DMS 273 treated with DMSO at 0.1 percent for 48 hours (cell line): ENCODE measurements at regions not wholly inside any gene's neighbourhood (a gene's known extent, or its start where the extent isn't known, plus 50 kb on each side); places are given as distances from the start of the nearest gene placed in this dataset.

ENCODE experiments used
- DNase-seq: peaks from one replicate; lab custom pipeline; 2025; lab: John Stamatoyannopoulos, UW

- DNase-seq, result no peak
Measured at GRCh38 chr5:35316611-35317274, 86.5 kb upstream of the PRLR start.

DNA sequence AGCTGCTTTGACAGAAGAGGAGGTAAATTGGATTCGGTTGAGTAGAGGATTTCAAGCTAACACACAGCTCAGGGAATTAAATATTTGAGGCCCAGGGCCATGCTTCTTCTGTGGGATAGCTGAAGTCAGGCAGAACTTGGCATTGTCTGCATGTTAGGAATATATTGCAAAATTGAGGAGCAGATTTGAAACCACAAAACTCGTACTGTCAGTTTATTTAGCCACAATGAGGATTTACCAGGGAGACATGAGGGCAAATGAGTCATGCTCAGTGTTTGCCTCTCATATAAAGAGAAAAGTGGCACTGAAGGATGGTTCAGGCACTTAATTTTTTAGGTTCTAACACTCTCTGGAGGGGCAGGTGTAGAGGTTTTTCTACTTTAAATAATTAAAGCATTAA lies 83.0 kb upstream of the PRLR start:
- no peak for DNase-seq

GRCh38 chr5:35312267-35312666 lies 82.0 kb upstream of the PRLR start:
- DNase-seq, result no peak

DNA sequence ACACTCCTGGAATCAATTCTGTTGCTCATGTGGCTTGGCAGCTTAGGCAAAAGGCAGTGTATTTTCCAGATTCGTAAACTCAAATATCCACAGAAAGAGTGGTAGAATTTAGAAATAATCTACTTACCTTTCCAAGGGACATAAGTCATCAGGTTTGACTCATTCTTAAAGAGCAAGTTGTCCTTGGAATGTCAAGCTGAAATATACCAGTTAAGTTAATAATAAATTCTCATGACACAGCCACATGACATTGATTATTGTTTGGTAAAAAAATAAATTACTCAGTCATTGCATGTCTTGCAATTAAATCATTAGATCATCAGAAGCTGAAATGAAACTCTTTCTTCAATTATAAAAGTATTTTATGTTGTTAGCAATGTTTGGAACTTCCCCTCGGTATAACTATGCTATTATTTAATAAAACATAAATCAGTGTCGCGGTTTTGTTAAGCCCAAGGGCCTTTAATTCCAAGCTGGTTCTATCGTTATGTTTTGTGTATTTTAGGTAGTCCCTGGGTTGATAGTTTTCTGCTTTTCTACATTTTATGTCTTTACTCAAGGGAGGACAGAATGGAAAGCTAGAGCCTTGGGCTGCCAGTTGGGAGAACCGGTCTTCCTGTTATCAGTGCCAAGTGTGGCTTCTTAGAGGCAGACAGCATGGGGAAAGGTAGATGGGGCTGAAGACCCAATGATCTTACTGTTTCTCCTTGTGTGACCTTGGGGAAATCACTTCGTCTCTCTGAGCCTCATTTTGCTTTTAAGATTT lies 79.3 kb upstream of the PRLR start:
- no peak for DNase-seq

- DNase-seq, result no peak
Measured at GRCh38 chr5:35308421-35308820, 78.1 kb upstream of the PRLR start.

DNA sequence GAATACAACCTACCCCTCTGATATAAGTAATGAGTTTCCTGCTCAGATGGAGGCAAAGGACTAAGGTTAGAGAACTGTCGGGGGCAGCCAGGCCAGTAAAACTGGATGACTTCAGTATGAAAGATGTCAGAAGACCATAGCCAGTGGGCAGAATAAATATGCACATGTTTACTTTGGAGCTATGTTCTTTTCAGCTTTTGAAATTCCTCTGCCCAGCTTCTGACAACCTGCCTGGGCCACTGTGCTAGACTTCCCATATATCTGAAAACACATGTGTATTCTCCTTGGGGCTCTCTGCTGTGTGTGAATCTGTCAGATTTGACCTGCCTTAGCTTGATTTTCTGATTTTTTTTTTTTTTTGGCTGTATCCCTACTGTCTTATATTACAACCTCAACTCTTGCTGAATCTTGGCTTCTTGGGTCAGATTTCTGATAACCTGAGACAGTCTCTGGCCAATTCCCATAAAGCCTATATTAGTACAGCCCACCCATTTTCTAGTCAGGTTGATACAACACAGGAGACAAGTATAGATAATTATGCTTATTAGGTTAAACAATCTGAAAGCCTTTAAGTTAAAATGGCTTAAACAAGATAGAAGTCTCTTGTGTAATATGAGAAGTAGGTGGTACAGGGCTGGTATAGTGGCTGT lies 76.6 kb upstream of the PRLR start:
- no peak for DNase-seq

GRCh38 chr5:35305336-35306020 lies 75.2 kb upstream of the PRLR start:
- no peak for DNase-seq

DNA sequence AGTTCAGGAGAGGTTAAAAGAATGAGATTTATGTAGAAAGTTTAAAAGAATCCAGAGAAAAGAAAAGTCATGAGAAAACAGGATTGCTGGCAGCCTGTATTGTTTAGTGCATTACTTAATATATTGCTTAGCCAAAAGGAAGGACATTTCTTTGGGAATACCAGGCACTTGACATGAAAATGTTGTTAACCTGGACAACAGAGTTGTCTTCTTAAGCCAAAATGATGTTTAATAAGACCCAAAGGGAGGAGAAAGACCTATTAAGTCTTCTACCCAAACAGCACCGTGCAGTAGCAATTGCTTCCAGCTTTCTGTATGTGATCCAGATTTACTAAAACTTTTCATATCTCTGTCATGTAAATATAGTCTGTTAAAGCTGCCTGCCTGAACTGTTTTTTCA lies 74.0 kb upstream of the PRLR start:
- no peak for DNase-seq

DNA sequence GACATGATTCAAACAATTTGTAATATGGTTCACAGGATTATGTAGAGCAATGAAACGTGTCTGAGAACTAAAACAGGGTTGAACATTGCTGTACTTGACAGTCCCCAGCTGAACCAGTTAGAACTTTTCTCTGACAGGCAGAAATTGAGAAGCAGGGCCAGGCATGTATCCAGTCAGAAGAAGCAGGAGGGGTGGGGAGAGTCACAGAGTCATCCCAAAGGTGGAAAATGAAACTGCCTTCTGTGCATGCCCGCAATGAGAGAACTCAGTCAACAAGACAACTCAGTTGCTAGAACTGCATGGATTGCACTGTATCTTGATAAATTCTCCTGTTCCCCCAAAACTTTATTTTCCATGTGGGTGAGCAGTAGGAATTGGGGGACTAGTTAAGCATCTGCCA lies 72.9 kb upstream of the PRLR start:
- no peak for DNase-seq

- no peak for DNase-seq
Measured at GRCh38 chr5:35302544-35302943, 72.3 kb upstream of the PRLR start.

GRCh38 chr5:35297755-35298154 lies 67.5 kb upstream of the PRLR start:
- no peak for DNase-seq

- no peak for DNase-seq
Measured at GRCh38 chr5:35294976-35295375, 64.7 kb upstream of the PRLR start.

- no peak for DNase-seq
Measured at GRCh38 chr5:35294017-35294416, 63.7 kb upstream of the PRLR start.

DNA sequence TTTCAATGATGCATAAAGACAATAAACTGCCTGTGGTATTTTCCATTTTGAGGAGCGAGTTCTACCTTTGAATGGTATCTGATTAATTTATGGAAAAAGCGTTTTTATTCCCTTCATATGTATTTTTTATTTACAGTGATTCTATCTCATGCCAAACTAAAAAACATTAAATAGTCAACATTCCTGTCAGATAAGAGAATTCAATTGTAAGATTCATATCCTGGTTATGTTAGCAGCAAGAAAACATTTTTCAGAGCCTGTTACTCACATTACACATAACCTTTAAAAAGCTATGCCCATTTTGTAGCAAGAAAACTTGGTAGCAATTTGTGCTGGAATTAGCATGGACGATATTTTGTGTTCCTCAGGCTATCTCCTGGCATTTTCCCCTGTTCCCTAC lies 55.1 kb upstream of the PRLR start:
- DNase-seq, result no peak

DNA sequence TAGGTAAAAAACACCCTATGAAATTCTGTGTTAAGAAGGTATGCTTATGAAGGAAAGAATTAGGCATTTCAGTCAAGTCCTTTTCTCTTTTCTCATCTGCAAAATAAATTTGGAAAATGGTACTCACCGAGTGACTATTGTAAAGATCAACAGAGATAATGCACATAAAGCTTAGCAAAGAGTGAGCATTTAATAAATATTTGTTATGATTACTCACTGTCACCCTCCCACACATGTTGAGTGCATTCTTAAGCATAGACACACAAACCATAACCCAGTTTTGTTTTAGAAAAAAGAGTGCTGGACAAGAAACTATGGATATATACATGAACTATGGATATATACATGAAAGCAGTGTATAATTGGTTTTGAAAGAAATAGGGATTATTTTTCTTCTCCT lies 54.7 kb upstream of the PRLR start:
- DNase-seq, result no peak

DNA sequence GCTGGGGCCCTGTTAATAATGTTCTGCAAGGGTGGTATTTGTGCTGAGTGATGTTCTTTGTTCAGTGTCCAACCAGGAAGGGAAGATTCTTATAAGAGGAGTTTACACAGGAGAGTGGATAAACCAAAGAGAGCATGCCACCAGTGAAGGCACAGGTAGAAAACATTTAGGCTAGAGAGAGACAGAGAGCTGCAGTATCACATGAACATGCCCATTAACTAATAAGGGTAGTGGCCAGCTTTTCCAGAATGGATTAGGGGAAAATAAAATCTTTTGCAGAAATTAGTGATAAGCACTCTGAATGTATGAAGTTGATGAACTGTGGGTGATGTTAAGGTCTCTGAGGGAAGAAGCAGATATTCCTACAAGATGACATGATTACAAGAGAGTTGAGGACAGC lies 54.1 kb upstream of the PRLR start:
- no peak for DNase-seq

DNA sequence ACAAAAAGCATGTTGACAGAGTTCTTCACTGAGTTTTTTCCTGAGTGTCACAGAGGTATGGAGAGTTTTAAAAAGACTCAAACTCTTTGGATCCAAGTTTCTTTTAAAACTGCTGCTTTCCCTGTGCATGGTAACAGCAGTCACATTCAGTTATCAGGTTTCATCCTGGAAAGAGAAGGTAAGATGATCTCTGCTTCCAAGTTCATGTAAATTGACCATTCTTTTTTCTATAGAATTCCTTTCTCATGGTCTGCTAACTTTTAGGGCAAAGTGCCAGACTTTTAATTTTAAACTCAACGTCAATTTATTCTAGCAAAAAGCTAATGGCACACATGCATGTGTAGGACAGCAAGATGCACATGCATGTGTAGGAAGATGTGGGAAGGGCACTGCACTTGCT lies 52.5 kb upstream of the PRLR start:
- DNase-seq, result no peak

DNA sequence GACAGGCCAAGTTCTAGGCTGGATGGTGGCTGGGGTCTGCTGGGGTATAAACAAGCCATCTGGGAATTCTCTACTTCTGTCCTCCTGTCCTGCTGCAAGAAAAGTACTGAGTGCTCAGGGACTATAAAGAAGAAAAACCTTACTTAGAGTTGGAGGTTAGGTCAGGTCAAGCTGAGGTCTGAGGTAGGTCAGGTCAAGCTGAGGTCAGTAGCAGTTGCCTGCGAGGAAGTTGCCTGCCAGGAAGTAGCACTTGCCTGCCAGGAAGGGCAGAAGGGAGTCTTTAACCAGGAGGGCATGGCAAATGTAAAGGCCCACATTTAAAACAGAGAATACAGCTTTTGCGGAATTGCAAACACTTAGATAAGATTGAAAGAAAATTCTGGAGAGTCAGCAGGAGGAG lies 51.3 kb upstream of the PRLR start:
- no peak for DNase-seq
